ENCODE measurements at regions not wholly inside any gene's neighbourhood (a gene's known extent, or its start where the extent isn't known, plus 50 kb on each side); places are given as distances from the start of the nearest gene placed in this dataset.

- ATAC-seq (ENCODE audit: low read depth) = no peak
- TF ChIP-seq CTCF (IDR thresholded peaks at IDR 0.05) = no peak
- intact Hi-C loops (cut with micrococcal nuclease) = no loop called here
- no peak for DNase-seq
- CTCF ChIA-PET = no interaction called here
- H3K4me3 Mint-ChIP-seq = no peak overlapping the region
- no peaks in the 10 kb centered on the region for H3K9me3 Mint-ChIP-seq
- H3K36me3 Mint-ChIP-seq (ENCODE audit: low read depth) = no peaks in the 10 kb centered on the region
- no peaks in the 10 kb centered on the region for H3K27me3 Mint-ChIP-seq
- H3K4me1 Mint-ChIP-seq = no peaks in the 10 kb centered on the region
- H3K27ac Mint-ChIP-seq = no peak overlapping the region
- POLR2A ChIA-PET = no interaction called here
Observed at GRCh38 chr20:61191096-61191495, 61.0 kb upstream of the CDH4 start.

GRCh38 chr20:61192337-61192950 is 59.6 kb upstream of the CDH4 start:
- no peak overlapping the region for H3K4me3 Mint-ChIP-seq
- ChIA-PET POLR2A (no interaction called here), CTCF (no interaction called here)
- no peak for DNase-seq
- H3K27me3 Mint-ChIP-seq = no peaks in the 10 kb centered on the region
- H3K27ac Mint-ChIP-seq = no peak overlapping the region
- TF ChIP-seq CTCF (IDR thresholded peaks at IDR 0.05) = no peak
- H3K4me1 Mint-ChIP-seq = no peaks in the 10 kb centered on the region
- H3K36me3 Mint-ChIP-seq (ENCODE audit: low read depth) = no peaks in the 10 kb centered on the region
- no peaks in the 10 kb centered on the region for H3K9me3 Mint-ChIP-seq
- no peak for ATAC-seq (ENCODE audit: low read depth)
- intact Hi-C loops (cut with micrococcal nuclease) = no loop called here

DNA sequence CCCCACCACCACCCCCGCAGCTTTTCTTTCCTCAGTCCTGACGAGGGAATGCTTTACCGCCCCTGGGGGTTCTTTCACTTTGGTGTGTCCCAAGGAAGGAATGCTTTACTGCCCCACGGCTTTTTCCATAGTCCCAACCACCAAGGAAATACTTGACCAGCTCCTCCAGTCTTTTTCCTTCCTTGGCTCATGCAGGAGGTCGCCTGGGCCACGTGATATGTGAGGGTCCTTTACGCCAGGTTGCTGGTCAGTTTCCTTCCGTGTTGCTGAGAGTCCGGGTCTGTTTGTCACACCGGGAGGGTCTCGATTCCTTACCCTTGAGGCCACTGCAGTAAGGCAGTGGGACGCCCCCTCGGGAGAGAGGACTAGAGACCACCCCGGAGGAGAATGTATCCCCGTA is 58.9 kb upstream of the CDH4 start:
- H3K9me3 Mint-ChIP-seq = no peaks in the 10 kb centered on the region
- ChIA-PET POLR2A (no interaction called here), CTCF (no interaction called here)
- intact Hi-C loops (cut with micrococcal nuclease) = no loop called here
- H3K4me1 Mint-ChIP-seq = no peaks in the 10 kb centered on the region
- H3K4me3 Mint-ChIP-seq = no peak overlapping the region
- no peak overlapping the region for H3K27ac Mint-ChIP-seq
- no peaks in the 10 kb centered on the region for H3K27me3 Mint-ChIP-seq
- H3K36me3 Mint-ChIP-seq (ENCODE audit: low read depth) = no peaks in the 10 kb centered on the region
- no peak for TF ChIP-seq CTCF (IDR thresholded peaks at IDR 0.05)
- DNase-seq = no peak
- no peak for ATAC-seq (ENCODE audit: low read depth)

Data from activated B cell treated with CpG ODN at 0.5 μM for 24 hours (primary cell).